T-cell (primary cell): ENCODE measurements at regions not wholly inside any gene's neighbourhood (a gene's known extent, or its start where the extent isn't known, plus 50 kb on each side); places are given as distances from the start of the nearest gene placed in this dataset.
"Not testable (repeated sequence)": the region's sequence is repeated elsewhere in the genome, so short reads cannot be mapped to it uniquely, and the experiment has no call there.

Experiments
- ATAC-seq, 4 experiments: fragments of 200-7000 bp in 3 of 4; fragments of 150-1000 bp in 1 of 4; cut with Tn5 transposase; replicated peaks in 1 of 4; 1 replicate in 3 of 4; 2 replicates in 1 of 4; pipeline ENCODE4 v1.10.0; 2021; ENCODE audit warnings: moderate library complexity in 3 of 4, mild to moderate bottlenecking in 2 of 4, moderate number of reproducible peaks in 1 of 4
- CTCF ChIA-PET, 2 donors: fragments of 300-600 bp; sonication (Branson Sonifier 250); formaldehyde crosslinking; loops; one replicate each; lab custom pipeline; 2022; ENCODE audit warnings: antibody characterized with exemption in 2 of 2; lab: Charles Lee
- POLR2A ChIA-PET, 2 donors: fragments of 300-600 bp; sonication (Branson Sonifier 250); formaldehyde crosslinking; loops; one replicate each; lab custom pipeline; 2022; ENCODE audit warnings: antibody characterized with exemption in 2 of 2; lab: Charles Lee
- DNase-seq, 35 experiments: peaks; one replicate each; pipeline versions ENCODE4 v3.0.0 to v3.0.0-alpha.2; 2013 to 2023
- H3K27ac ChIP-seq: one replicate; pipeline ENCODE4 v1.5.1; 2013; ENCODE audit warnings: low read length
- H3K27me3 ChIP-seq, 2 experiments: replicated peaks in 1 of 2; 1 replicate in 1 of 2; 2 replicates in 1 of 2; pipeline versions ENCODE4 v1.6.1 to v1.7.0; 2013; ENCODE audit warnings: low read length in 1 of 2, mixed read lengths in 1 of 2; ENCODE audit not compliant: control insufficient read depth in 2 of 2, insufficient read depth in 2 of 2; ENCODE audit errors: extremely low read depth in 1 of 2
- H3K36me3 ChIP-seq, 2 donors: 1 replicate in 1 of 2; 2 replicates in 1 of 2; pipeline versions ENCODE4 v1.6.1 to v1.7.0; 2013; ENCODE audit warnings: low read length in 1 of 2; ENCODE audit not compliant: control insufficient read depth in 2 of 2, insufficient read depth in 1 of 2; ENCODE audit errors: extremely low read depth in 1 of 2
- H3K4me1 ChIP-seq, 2 experiments: 1 replicate in 1 of 2; 2 replicates in 1 of 2; pipeline versions ENCODE4 v1.6.1 to v1.7.0; 2013; ENCODE audit warnings: low read length in 2 of 2, mixed read lengths in 1 of 2; ENCODE audit not compliant: insufficient read depth in 2 of 2, control insufficient read depth in 1 of 2; ENCODE audit errors: extremely low read depth in 1 of 2
- H3K4me3 ChIP-seq, 2 donors: 1 replicate in 1 of 2; 2 replicates in 1 of 2; pipeline versions ENCODE4 v1.5.1 to v1.7.0; 2013; ENCODE audit warnings: mild to moderate bottlenecking in 2 of 2, low read length in 1 of 2, moderate library complexity in 1 of 2; ENCODE audit not compliant: control insufficient read depth in 1 of 2; ENCODE audit errors: extremely low read depth in 1 of 2
- H3K9me3 ChIP-seq: 2 replicates; pipeline ENCODE4 v1.7.0; 2013
- H3K27ac Mint-ChIP-seq, 2 donors: one replicate each; pipeline ENCODE4 v1.8.0; 2020 to 2021; ENCODE audit warnings: mild to moderate bottlenecking in 2 of 2, mixed read lengths in 2 of 2
- H3K27me3 Mint-ChIP-seq, 2 donors: one replicate each; pipeline ENCODE4 v1.8.0; 2021 to 2022; ENCODE audit warnings: mixed read lengths in 2 of 2
- H3K36me3 Mint-ChIP-seq: one replicate; pipeline ENCODE4 v1.8.0; 2021; ENCODE audit warnings: mixed read lengths
- H3K4me1 Mint-ChIP-seq, 3 donors: one replicate each; pipeline ENCODE4 v1.8.0; 2020 to 2022; ENCODE audit warnings: mixed read lengths in 3 of 3, mild to moderate bottlenecking in 1 of 3
- H3K4me3 Mint-ChIP-seq, 3 donors: one replicate each; pipeline ENCODE4 v1.8.0; 2020 to 2022; ENCODE audit warnings: mild to moderate bottlenecking in 3 of 3, mixed read lengths in 3 of 3, moderate library complexity in 3 of 3
- H3K9me3 Mint-ChIP-seq, 3 donors: one replicate each; pipeline ENCODE4 v1.8.0; 2020 to 2022; ENCODE audit warnings: mixed read lengths in 3 of 3
- WGBS: methylation state at CpG from one replicate; pipeline ENCODE4 v1.1.5; 2013; ENCODE audit warnings: missing lambda C conversion rate; ENCODE audit not compliant: insufficient coverage; 5-methylcytosine and 5-hydroxymethylcytosine counted together

DNA sequence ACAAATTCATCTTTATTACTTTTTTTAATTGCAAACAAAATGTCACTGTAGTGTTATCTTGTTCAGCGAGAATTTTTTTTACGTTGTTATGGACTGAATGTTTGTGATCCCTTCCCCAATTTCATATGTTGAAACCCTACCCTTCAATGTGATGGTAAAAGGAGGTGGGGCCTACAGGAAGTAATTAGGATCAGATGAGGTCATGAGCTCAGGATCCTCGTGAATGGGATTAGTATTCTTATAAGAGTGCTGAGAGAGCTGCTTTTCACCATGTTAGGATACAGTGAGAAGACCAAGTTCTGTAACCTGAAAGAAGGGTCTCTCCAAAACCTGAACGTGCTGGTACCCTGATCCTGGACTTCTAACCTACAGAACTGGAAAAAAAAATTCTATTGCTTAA, 646.0 kb upstream of the TMPRSS15 start:
- H3K36me3 ChIP-seq = no peaks in the 10 kb centered on the region
- Mint-ChIP-seq H3K4me1 (no peaks in the 10 kb centered on the region), H3K4me3 (no peak overlapping the region), H3K36me3 (no peaks in the 10 kb centered on the region), H3K27me3 (no peaks in the 10 kb centered on the region), H3K9me3 (peaks cover 11 to 26% (median 19%) of the 10 kb centered on the region in 3 donors), H3K27ac (no peak overlapping the region)
- no peak overlapping the region for H3K27ac ChIP-seq
- no peaks in the 10 kb centered on the region for H3K9me3 ChIP-seq
- ChIA-PET CTCF (no interaction called here), POLR2A (no interaction called here)
- DNase-seq = no peak
- no peaks in the 10 kb centered on the region for H3K4me1 ChIP-seq
- no peak for ATAC-seq
- no peaks in the 10 kb centered on the region for H3K27me3 ChIP-seq
- no peak overlapping the region for H3K4me3 ChIP-seq
- WGBS = no CpG with 5 or more reads among the region's 4 CpGs

DNA sequence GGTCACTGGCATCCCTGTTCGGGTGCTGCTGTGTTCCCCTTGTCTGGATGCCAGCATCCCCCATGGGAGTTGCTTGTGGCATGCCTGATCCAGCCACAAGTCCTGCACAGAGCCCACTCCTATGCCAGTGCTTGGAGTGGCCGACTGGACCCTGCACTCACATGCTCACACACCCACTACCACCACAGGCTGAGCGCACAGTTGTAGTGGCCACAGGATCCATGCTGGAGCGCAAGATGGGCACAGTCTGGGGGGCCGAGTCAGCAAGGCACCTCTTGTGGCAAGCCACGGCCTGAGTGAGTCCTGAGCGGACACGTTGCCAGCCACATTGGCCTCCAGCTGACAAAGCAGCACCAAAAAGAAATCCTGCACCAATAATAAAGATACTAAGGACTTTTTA, 661.6 kb upstream of the TMPRSS15 start:
- WGBS = 87% methylated on average over 4 of the region's 8 CpGs
- Histone ChIP-seq H3K36me3 (no peaks in the 10 kb centered on the region), H3K4me3 (no peak overlapping the region), H3K27me3 (no peaks in the 10 kb centered on the region), H3K4me1 (no peaks in the 10 kb centered on the region), H3K27ac (no peak overlapping the region), H3K9me3 (no peaks in the 10 kb centered on the region)
- no peak overlapping the region for H3K4me3 Mint-ChIP-seq
- no peaks in the 10 kb centered on the region for H3K27me3 Mint-ChIP-seq
- no peak overlapping the region for H3K27ac Mint-ChIP-seq
- ChIA-PET POLR2A (no interaction called here), CTCF (no interaction called here)
- H3K4me1 Mint-ChIP-seq = no peaks in the 10 kb centered on the region
- ATAC-seq (no peak), DNase-seq (no peak)
- H3K36me3 Mint-ChIP-seq = no peaks in the 10 kb centered on the region
- H3K9me3 Mint-ChIP-seq = peaks cover 6 to 12% (median 9%) of the 10 kb centered on the region in 3 donors

DNA sequence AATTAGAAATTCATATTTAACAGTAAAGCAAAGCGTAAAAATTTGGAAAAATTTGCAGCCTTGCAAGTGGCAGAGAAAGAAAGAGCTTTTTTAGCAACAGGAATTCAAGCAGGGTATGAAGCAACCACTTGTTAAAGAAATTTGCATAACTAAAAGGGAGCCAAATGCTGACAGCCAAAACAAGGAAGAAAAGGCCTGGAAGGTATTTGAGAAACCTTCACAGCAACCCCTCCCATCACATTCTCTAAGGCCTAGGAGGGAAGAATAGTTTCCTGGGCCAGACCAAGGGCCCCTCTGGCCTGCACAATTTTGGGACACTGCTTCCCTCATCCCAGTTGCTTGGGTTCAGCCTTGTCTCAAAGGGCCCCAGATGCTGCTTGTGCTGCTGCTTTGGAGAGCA, 672.4 kb upstream of the TMPRSS15 start:
- 67% methylated on average over 1 of the region's 1 CpG for WGBS

DNA sequence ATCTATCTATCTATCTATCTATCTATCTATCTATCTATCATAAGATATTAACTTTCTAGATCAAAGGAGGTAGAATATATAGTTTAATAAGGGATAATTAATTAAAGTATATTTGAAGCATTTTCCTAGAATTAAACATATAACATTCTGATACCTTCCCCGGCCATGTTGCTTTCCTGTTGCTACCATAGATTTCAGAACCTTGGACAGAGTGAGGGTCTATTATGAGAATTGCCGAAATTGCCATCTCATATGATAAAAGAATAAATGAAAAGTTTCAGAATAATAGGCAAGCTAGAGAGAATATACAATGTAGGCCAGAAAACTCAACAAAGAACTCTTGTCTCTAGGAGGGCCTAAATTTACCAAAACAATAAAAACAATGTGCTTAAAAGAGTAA, 706.1 kb upstream of the TMPRSS15 start:
- ChIA-PET POLR2A (no interaction called here), CTCF (no interaction called here)
- DNase-seq = no peak
- Histone ChIP-seq H3K27me3 (no peaks in the 10 kb centered on the region), H3K36me3 (no peaks in the 10 kb centered on the region), H3K4me3 (no peak overlapping the region), H3K4me1 (no peaks in the 10 kb centered on the region), H3K9me3 (peaks cover 2% of the 10 kb centered on the region), H3K27ac (no peak overlapping the region)
- H3K27ac Mint-ChIP-seq = no peak overlapping the region
- WGBS = no CpG with 5 or more reads among the region's 2 CpGs
- no peak overlapping the region for H3K4me3 Mint-ChIP-seq
- no peaks in the 10 kb centered on the region for H3K27me3 Mint-ChIP-seq
- H3K4me1 Mint-ChIP-seq = no peaks in the 10 kb centered on the region
- no peak for ATAC-seq
- H3K9me3 Mint-ChIP-seq = peaks cover 6 to 10% (median 6%) of the 10 kb centered on the region in 3 donors
- H3K36me3 Mint-ChIP-seq = no peaks in the 10 kb centered on the region

More for the DNA sequence above, 672.4 kb upstream of the TMPRSS15 start:
- Histone ChIP-seq H3K36me3 (no peaks in the 10 kb centered on the region), H3K4me3 (no peak overlapping the region), H3K9me3 (no peaks in the 10 kb centered on the region), H3K27ac (no peak overlapping the region), H3K4me1 (no peaks in the 10 kb centered on the region), H3K27me3 (no peaks in the 10 kb centered on the region)
- Mint-ChIP-seq H3K4me1 (no peaks in the 10 kb centered on the region), H3K4me3 (no peak overlapping the region), H3K9me3 (peaks cover 12 to 19% (median 19%) of the 10 kb centered on the region in 3 donors), H3K27ac (no peak overlapping the region), H3K36me3 (no peaks in the 10 kb centered on the region), H3K27me3 (no peaks in the 10 kb centered on the region)
- CTCF ChIA-PET = no interaction called here
- ATAC-seq (no peak), DNase-seq (no peak)
- POLR2A ChIA-PET = no interaction called here

DNA sequence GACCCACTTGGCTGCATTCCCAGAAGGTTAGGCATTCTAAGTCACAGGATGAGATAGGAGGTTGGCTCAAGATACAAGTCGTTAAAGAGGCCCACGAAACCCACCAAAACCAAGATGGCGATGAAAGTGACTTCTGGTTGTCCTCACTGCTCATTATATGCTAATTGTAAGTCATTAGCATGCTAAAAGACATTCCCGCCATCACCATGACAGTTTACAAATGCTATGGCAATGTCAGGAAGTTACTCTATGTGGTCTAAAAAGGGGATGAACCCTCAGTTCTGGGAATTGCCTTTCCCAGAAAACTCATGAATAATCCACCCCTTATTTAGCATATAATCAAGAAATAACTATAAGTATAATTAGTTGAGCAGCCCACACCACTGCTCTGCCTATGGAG, 715.7 kb upstream of the TMPRSS15 start:
- H3K27ac ChIP-seq, H3K4me1 Mint-ChIP-seq, H3K36me3 ChIP-seq, H3K27me3 ChIP-seq, H3K27ac Mint-ChIP-seq, ATAC-seq, DNase-seq, POLR2A ChIA-PET, H3K36me3 Mint-ChIP-seq, CTCF ChIA-PET, H3K4me1 ChIP-seq, H3K27me3 Mint-ChIP-seq, H3K4me3 Mint-ChIP-seq, H3K9me3 ChIP-seq, H3K4me3 ChIP-seq: not testable (repeated sequence)
- H3K9me3 Mint-ChIP-seq = peaks cover 11 to 22% (median 11%) of the 10 kb centered on the region in 3 donors
- no CpG with 5 or more reads among the region's 4 CpGs for WGBS

DNA sequence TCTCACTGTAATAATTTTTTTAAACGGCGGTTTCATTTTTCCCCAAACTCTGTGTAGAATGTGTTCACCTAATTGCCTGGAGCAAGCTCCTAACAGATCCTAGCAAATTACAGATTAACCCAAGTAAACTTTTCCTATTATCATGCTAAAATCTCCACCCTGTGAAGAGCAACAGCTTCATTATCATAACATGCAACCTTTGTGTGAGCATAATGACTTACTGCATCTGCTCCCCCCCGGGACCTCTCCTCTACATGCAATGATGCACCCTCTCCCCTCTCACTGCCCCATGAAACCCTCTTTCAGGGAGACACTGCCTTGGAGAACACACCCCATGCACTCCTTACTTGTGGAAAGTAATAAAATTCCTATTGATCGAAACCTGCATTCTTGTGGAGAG, 717.0 kb upstream of the TMPRSS15 start:
- Histone ChIP-seq H3K27me3 (no peaks in the 10 kb centered on the region), H3K27ac (no peak overlapping the region), H3K9me3 (no peaks in the 10 kb centered on the region), H3K4me1 (no peaks in the 10 kb centered on the region), H3K4me3 (no peak overlapping the region), H3K36me3 (no peaks in the 10 kb centered on the region)
- WGBS = 100% methylated on average over 1 of the region's 4 CpGs
- ATAC-seq (no peak), DNase-seq (no peak)
- ChIA-PET CTCF (no interaction called here), POLR2A (no interaction called here)
- Mint-ChIP-seq H3K9me3 (peaks cover 8 to 22% (median 8%) of the 10 kb centered on the region in 3 donors), H3K27ac (no peak overlapping the region), H3K4me1 (no peaks in the 10 kb centered on the region), H3K27me3 (no peaks in the 10 kb centered on the region), H3K4me3 (no peak overlapping the region), H3K36me3 (no peaks in the 10 kb centered on the region)

DNA sequence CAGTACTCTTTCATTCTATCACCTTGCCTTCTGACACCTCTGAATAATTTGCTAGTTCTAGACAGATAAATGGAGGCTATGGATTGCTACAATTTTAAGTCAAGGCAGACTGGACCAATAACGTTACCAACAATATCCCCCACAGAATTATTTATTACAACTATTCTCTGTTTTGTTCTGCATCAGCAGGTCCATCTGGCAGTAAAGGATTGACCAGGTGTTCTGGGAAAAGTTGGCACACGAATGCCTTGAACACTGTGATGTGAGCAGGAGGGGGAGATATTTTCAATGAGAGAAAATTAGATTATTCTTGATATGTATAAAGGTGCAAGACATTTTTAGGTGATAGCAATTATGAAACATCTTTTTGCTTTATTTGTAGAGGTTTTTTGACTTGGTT, 718.8 kb upstream of the TMPRSS15 start:
- no peaks in the 10 kb centered on the region for H3K36me3 Mint-ChIP-seq
- H3K27ac ChIP-seq = no peak overlapping the region
- H3K36me3 ChIP-seq = no peaks in the 10 kb centered on the region
- no peaks in the 10 kb centered on the region for H3K27me3 Mint-ChIP-seq
- 56% methylated on average over 1 of the region's 2 CpGs for WGBS
- no peaks in the 10 kb centered on the region for H3K4me1 Mint-ChIP-seq
- ATAC-seq (no peak), DNase-seq (no peak)
- CTCF ChIA-PET = no interaction called here
- no peaks in the 10 kb centered on the region for H3K9me3 ChIP-seq
- POLR2A ChIA-PET = no interaction called here
- no peaks in the 10 kb centered on the region for H3K27me3 ChIP-seq
- peaks cover 8 to 18% (median 11%) of the 10 kb centered on the region in 3 donors for H3K9me3 Mint-ChIP-seq
- H3K4me3 ChIP-seq = no peak overlapping the region
- H3K4me3 Mint-ChIP-seq = no peak overlapping the region
- no peaks in the 10 kb centered on the region for H3K4me1 ChIP-seq
- H3K27ac Mint-ChIP-seq = no peak overlapping the region
